ENCODE measurements at regions not wholly inside any gene's neighbourhood (a gene's known extent, or its start where the extent isn't known, plus 50 kb on each side); places are given as distances from the start of the nearest gene placed in this dataset.

GRCh38 chr3:139839659-139840058 lies 95.3 kb upstream of the CLSTN2 start:
- intact Hi-C loops (cut with DNase I; ENCODE audit: low total_unique reads), result no loop called here
- H3K27ac ChIP-seq, result no peak overlapping the region
- DNase-seq, result no peak

GRCh38 chr3:139839014-139839413 lies 96.0 kb upstream of the CLSTN2 start:
- 63 to 83% methylated on average over 1 of the region's 1 CpG for WGBS, 2 donors (ENCODE audit: low coverage in 1 of 2)
- H3K9me3 ChIP-seq, result no peaks in the 10 kb centered on the region
- DNase-seq, result no peak
- H3K36me3 ChIP-seq, result no peaks in the 10 kb centered on the region
- intact Hi-C loops (cut with DNase I; ENCODE audit: low total_unique reads) (no loop called here), in situ Hi-C loops (cut with MboI; ENCODE audit: low pct_ligation_motif_present in 1 of 4, low pct_unique_long_range_greater_than_20kb in 1 of 4, low sequenced_read_pairs in 3 of 4) (no loop called here)
- no peaks in the 10 kb centered on the region for H3K27me3 ChIP-seq
- TF ChIP-seq POLR2A (IDR thresholded peaks at IDR 0.05), result no peak
- no peak for TF ChIP-seq EP300 (IDR thresholded peaks at IDR 0.05; ENCODE audit: low read depth)
- TF ChIP-seq POLR2AphosphoS5 (IDR thresholded peaks at IDR 0.05), result no peak
- no peak for TF ChIP-seq CTCF (IDR thresholded peaks at IDR 0.05)
- no peak overlapping the region for H3K4me3 ChIP-seq
- no peaks in the 10 kb centered on the region for H3K4me1 ChIP-seq
- H3K27ac ChIP-seq, result no peak overlapping the region

More at GRCh38 chr3:139839659-139840058, 95.3 kb upstream of the CLSTN2 start:
- Histone ChIP-seq H3K27me3 (no peaks in the 10 kb centered on the region), H3K4me3 (no peak overlapping the region), H3K9me3 (no peaks in the 10 kb centered on the region), H3K4me1 (no peaks in the 10 kb centered on the region), H3K36me3 (no peaks in the 10 kb centered on the region)
- in situ Hi-C loops (cut with MboI; ENCODE audit: low pct_ligation_motif_present in 1 of 4, low pct_unique_long_range_greater_than_20kb in 1 of 4, low sequenced_read_pairs in 3 of 4), result no loop called here
- TF ChIP-seq POLR2A (IDR thresholded peaks at IDR 0.05), result no peak
- TF ChIP-seq POLR2AphosphoS5 (IDR thresholded peaks at IDR 0.05), result no peak
- no peak for TF ChIP-seq CTCF (IDR thresholded peaks at IDR 0.05)
- TF ChIP-seq EP300 (IDR thresholded peaks at IDR 0.05; ENCODE audit: low read depth), result no peak
- WGBS, 2 donors (ENCODE audit: low coverage in 1 of 2), result 18 to 20% methylated on average over 3 of the region's 3 CpGs

GRCh38 chr3:139838269-139838957 lies 96.6 kb upstream of the CLSTN2 start:
- TF ChIP-seq EP300 (IDR thresholded peaks at IDR 0.05; ENCODE audit: low read depth) (no peak), CTCF (IDR thresholded peaks at IDR 0.05) (no peak), POLR2AphosphoS5 (IDR thresholded peaks at IDR 0.05) (no peak), POLR2A (IDR thresholded peaks at IDR 0.05) (no peak)
- Histone ChIP-seq H3K4me3 (no peak overlapping the region), H3K27ac (no peak overlapping the region), H3K36me3 (no peaks in the 10 kb centered on the region), H3K9me3 (no peaks in the 10 kb centered on the region), H3K4me1 (no peaks in the 10 kb centered on the region), H3K27me3 (no peaks in the 10 kb centered on the region)
- intact Hi-C loops (cut with DNase I; ENCODE audit: low total_unique reads) (no loop called here), in situ Hi-C loops (cut with MboI; ENCODE audit: low pct_ligation_motif_present in 1 of 4, low pct_unique_long_range_greater_than_20kb in 1 of 4, low sequenced_read_pairs in 3 of 4) (no loop called here)
- WGBS, 2 donors (ENCODE audit: low coverage in 1 of 2), result 67 to 100% methylated on average over 2 to 3 of the region's 3 CpGs
- no peak for DNase-seq

GRCh38 chr3:139836698-139837464 lies 98.1 kb upstream of the CLSTN2 start:
- WGBS, 2 donors (ENCODE audit: low coverage in 1 of 2), result 82% methylated on average over 4 of the region's 4 CpGs; no CpG with 5 or more reads in 1 of the 2 donors
- DNase-seq, result no peak
- in situ Hi-C loops (cut with MboI; ENCODE audit: low pct_ligation_motif_present in 1 of 4, low pct_unique_long_range_greater_than_20kb in 1 of 4, low sequenced_read_pairs in 3 of 4), result no loop called here
- Histone ChIP-seq H3K36me3 (no peaks in the 10 kb centered on the region), H3K4me1 (no peaks in the 10 kb centered on the region), H3K4me3 (no peak overlapping the region), H3K27me3 (no peaks in the 10 kb centered on the region), H3K27ac (no peak overlapping the region), H3K9me3 (no peaks in the 10 kb centered on the region)
- TF ChIP-seq EP300 (IDR thresholded peaks at IDR 0.05; ENCODE audit: low read depth), result no peak
- no peak for TF ChIP-seq CTCF (IDR thresholded peaks at IDR 0.05)
- no peak for TF ChIP-seq POLR2AphosphoS5 (IDR thresholded peaks at IDR 0.05)
- no peak for TF ChIP-seq POLR2A (IDR thresholded peaks at IDR 0.05)
- intact Hi-C loops (cut with DNase I; ENCODE audit: low total_unique reads), result no loop called here
